RPMI8226 (cell line): ENCODE measurements at regions not wholly inside any gene's neighbourhood (a gene's known extent, or its start where the extent isn't known, plus 50 kb on each side); places are given as distances from the start of the nearest gene placed in this dataset.
A peak's percentile ranks its signal among the peaks of the same experiment; 100 is the strongest.

Experiments
- DNase-seq: peaks from one replicate; pipeline ENCODE4 v3.0.0-alpha.2; 2015

DNA sequence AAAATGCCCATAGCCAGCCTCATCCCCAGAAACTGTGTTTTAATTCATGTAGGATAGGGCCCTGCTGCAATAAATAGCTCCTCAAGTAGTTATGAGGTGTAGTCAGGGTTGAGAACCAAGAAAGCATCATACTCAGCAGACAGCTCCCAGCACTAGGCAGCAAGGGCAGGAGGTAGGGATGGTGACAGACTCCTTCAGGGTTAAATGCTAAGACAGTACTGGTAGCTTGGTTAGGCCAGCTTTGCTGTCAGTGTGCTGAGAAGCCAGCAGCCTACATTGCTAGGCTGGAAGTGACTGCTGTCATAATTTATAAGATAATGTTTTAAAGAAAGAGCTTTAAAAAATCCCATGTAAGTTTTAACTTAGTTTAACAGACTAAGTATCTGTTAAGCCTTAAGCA is 113.9 kb upstream of the IMMP2L start:
- no peak for DNase-seq

GRCh38 chr7:111672901-111673300 is 110.6 kb upstream of the IMMP2L start:
- no peak for DNase-seq

DNA sequence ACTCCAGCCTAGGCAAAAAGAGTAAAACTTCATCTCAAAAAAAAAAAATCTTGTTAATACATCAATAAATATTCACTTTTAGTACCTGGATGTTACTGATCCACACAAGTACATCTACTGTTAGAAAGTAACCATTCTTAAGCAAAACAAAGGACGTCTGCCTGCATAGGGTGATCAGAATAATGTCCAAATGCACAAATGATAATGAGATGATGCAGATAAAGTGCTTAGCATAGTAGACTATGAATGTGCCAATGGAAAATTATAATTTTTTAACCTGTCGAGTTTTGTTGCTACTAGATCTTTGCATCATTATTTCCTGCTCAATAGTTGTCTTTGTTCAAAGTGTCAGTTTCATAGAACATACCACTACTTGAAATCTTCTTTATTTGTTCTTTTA is 109.6 kb upstream of the IMMP2L start:
- no peak for DNase-seq

GRCh38 chr7:111668711-111669110 is 106.4 kb upstream of the IMMP2L start:
- DNase-seq, result no peak

DNA sequence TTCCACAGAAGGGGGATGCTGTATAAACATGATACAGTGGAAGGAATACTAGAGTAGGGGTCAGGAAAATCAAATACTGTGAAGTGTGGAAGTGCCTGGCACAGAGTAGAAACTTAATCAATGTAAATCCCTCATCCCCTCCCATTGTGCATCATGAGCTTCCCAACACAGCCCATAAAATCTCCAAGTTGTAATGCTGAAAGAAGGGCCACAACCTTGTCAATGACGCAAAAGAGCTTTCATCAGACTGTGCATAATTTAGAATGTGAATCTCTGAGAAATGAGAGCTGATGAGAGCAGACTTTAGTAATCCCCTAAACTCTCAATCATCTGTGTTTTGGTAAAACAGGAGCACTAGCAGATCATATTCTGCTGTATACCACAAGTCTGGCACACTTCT is 105.2 kb upstream of the IMMP2L start:
- DNase-seq, result no peak

DNA sequence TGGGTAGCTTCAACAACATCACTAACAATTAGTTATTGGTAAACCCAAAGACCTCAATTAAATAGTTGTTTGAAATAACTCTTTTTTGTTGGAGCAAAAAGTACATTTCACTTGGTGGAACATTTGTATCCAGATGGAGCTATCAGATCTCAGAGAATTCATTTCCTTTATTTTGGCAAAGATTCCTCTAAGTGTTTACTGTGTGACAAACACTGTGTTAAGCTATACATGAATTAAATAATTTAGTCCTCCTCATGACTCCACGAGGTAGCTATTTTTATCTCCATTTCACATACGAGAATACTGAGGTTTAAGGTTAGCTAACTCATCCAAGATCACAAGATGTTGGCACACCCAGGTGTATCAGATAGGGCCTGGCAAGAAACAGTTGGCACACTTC is 104.0 kb upstream of the IMMP2L start:
- DNase-seq, result no peak

- DNase-seq, result no peak
Measured at GRCh38 chr7:111663771-111664170, 101.5 kb upstream of the IMMP2L start.

GRCh38 chr7:111662386-111662785 is 100.1 kb upstream of the IMMP2L start:
- no peak for DNase-seq

DNA sequence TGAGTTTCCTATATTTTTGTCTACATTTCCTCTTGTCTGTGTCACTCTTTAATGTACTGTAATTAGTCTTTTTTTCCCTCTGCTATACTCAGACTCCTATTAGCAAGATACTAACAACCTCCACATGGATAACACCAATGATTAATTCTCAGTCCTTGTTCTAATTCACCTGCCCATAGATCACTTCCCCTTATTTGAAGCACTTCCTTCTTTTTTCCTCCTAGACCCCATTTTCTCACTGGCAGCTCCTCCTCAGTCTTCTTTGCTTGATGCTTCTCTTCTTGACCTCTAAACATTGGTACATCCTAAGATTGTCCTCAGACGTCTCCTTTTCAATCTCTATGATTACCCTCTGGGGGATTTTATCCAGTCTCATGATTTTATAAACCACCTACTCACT is 98.2 kb upstream of the IMMP2L start:
- DNase-seq, result no peak

DNA sequence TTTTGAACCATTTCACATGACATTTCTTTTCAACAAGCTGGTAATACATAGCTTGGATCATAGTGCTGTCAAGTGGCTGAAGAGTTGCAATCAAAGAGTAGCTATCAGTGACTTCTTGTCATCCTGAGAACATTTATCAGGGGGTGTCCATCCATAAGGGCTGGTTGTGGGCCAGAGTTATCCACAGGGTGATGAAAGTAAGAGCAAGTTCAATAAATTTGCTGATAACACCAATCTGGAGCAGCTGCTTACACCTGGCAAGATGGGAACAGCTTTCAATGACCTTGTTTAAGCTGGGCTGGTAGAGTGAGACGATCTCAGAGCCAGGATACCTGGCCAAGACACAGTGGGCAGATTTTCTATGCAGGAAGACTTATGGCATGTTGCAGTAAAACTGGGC is 96.3 kb upstream of the IMMP2L start:
- no peak for DNase-seq

- no peak for DNase-seq
Measured at GRCh38 chr7:111657018-111657417, 94.7 kb upstream of the IMMP2L start.

DNA sequence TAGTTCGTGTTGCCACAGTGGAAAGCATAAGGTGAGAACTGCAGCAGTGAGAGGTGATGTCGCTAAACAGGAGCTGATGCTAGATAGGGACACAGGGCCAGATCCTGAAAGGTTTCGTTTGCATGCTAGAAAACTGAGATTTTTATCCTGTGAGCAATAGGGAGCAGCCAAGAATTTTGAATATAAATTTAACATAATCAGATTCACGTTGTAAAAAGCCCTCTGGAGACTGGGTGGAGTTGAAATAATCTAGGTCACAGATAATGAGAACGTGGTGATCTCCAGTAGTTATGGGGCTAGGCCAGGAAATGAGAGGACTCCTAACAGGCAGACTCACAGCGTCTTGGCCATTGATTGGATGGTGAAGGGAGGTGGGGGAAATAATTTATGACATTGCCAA is 92.1 kb upstream of the IMMP2L start:
- no peak for DNase-seq

- no peak for DNase-seq
Measured at GRCh38 chr7:111653846-111654245, 91.6 kb upstream of the IMMP2L start.

- no peak for DNase-seq
Measured at GRCh38 chr7:111650456-111650999, 88.2 kb upstream of the IMMP2L start.

GRCh38 chr7:111647881-111648280 is 85.6 kb upstream of the IMMP2L start:
- DNase-seq, result no peak

DNA sequence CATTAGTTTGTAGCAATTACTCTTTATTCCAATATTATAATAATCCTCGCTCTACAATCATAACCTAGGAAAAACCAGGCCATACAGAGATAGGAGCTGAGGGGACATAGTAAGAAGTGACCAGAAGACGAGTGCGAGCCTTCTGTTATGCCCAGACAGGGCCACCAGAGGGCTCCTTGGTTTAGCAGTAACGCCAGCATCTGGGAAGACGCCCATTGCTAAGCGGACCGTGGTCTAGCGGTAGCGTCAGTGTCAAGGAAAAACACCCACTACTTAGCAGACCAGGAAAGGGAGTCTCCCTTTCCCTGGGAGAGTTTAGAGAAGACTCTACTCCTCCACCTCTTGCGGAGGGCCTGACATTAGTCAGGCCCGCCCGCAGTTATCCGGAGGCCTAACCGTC is 82.3 kb upstream of the IMMP2L start:
- DNase-seq, result peak; percentile 42

GRCh38 chr7:111642373-111642772 is 80.1 kb upstream of the IMMP2L start:
- DNase-seq, result peak; percentile 9

- no peak for DNase-seq
Measured at GRCh38 chr7:111640416-111640815, 78.1 kb upstream of the IMMP2L start.

- no peak for DNase-seq
Measured at GRCh38 chr7:111639934-111640333, 77.6 kb upstream of the IMMP2L start.

GRCh38 chr7:111638078-111638477 is 75.8 kb upstream of the IMMP2L start:
- no peak for DNase-seq

DNA sequence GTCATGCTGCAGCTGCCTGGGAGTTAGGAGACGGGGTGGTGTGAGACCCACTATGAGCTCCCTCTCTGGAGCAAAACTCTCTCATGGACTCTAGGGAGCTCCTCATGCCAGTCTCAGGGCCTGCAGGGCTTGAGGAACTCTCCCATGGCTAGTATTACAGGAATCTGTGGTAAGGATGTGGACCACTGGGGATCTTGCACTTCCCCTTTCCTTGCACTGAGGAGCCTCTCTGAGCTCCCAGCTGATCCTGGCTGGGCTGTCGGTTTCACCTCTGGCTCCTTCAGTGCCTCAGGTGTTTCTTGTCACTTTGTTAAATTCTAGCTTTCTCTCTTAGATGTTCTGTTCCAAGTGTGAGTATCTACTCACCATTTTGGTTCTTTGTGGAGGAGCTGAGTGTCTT is 71.6 kb upstream of the IMMP2L start:
- no peak for DNase-seq

- DNase-seq, result no peak
Measured at GRCh38 chr7:111630862-111631261, 68.6 kb upstream of the IMMP2L start.

- DNase-seq, result no peak
Measured at GRCh38 chr7:111622084-111622483, 59.8 kb upstream of the IMMP2L start.
